HEK293T (cell line): ENCODE measurements at regions not wholly inside any gene's neighbourhood (a gene's known extent, or its start where the extent isn't known, plus 50 kb on each side); places are given as distances from the start of the nearest gene placed in this dataset.

Experiments
- FOXA1 ChIP-seq: fragments of 450-650 bp; IDR thresholded peaks from 2 replicates; pipeline ENCODE4 v1.6.1; 2016; ENCODE audit warnings: mild to moderate bottlenecking
- L3MBTL2 ChIP-seq: fragments of 450-650 bp; conservative IDR thresholded peaks from 2 replicates; pipeline ENCODE4 v1.6.1; 2016; ENCODE audit warnings: mild to moderate bottlenecking
- SP1 ChIP-seq: fragments of 450-650 bp; IDR thresholded peaks from 2 replicates; pipeline ENCODE4 v1.6.1; 2017
- SUZ12 ChIP-seq: fragments of 450-650 bp; IDR thresholded peaks from 2 replicates; pipeline ENCODE4 v1.6.1; 2016; ENCODE audit warnings: mild to moderate bottlenecking
- ZNF384 ChIP-seq: fragments of 450-650 bp; IDR thresholded peaks from 2 replicates; pipeline ENCODE4 v1.6.1; 2016

- TF ChIP-seq SP1: no peak
- TF ChIP-seq FOXA1: no peak
- no peak for TF ChIP-seq ZNF384
- no peak for TF ChIP-seq SUZ12
- TF ChIP-seq L3MBTL2: no peak
These were observed 1831.8 kb downstream of the PCDH7 start for GRCh38 chr4:32551943-32552342.
